CD14-positive monocyte (primary cell): ENCODE measurements at regions not wholly inside any gene's neighbourhood (a gene's known extent, or its start where the extent isn't known, plus 50 kb on each side); places are given as distances from the start of the nearest gene placed in this dataset. TPM values are rescaled to one million over a fixed set of nuclear protein-coding genes. Genes with fewer than 3 reads are reported as not detected.

Source experiments
- DNase-seq, 3 donors: peaks; one replicate each; pipeline ENCODE4 v3.0.0-alpha.2; 2011 to 2022
- H2AFZ ChIP-seq: 2 replicates; pipeline ENCODE4 v1.6.0; 2012; ENCODE audit warnings: mild to moderate bottlenecking, low read depth, low read length, inconsistent platforms; ENCODE audit not compliant: insufficient read depth, poor library complexity, severe bottlenecking
- H3K27ac ChIP-seq, 2 donors: 1 replicate in 1 of 2; 2 replicates in 1 of 2; pipeline ENCODE4 v1.5.1; 2012 to 2013; ENCODE audit warnings: low read length in 2 of 2, control low read depth in 1 of 2, inconsistent platforms in 1 of 2, low read depth in 1 of 2, mild to moderate bottlenecking in 1 of 2
- H3K27me3 ChIP-seq, 2 donors: one replicate each; pipeline versions ENCODE4 v1.6.0 to v1.6.1; 2011 to 2013; ENCODE audit warnings: low read length in 2 of 2; ENCODE audit not compliant: control insufficient read depth in 2 of 2, insufficient read depth in 2 of 2
- H3K36me3 ChIP-seq, 2 donors: replicated peaks in 1 of 2; 1 replicate in 1 of 2; 2 replicates in 1 of 2; pipeline versions ENCODE4 v1.5.1 to v1.6.1; 2012 to 2013; ENCODE audit warnings: low read length in 2 of 2, control low read depth in 1 of 2, inconsistent platforms in 1 of 2, mild to moderate bottlenecking in 1 of 2; ENCODE audit not compliant: insufficient read depth in 2 of 2, control insufficient read depth in 1 of 2
- H3K4me1 ChIP-seq, 2 donors: 1 replicate in 1 of 2; 2 replicates in 1 of 2; pipeline versions ENCODE4 v1.5.1 to v1.6.1; 2012 to 2013; ENCODE audit warnings: low read length in 2 of 2, control low read depth in 1 of 2, inconsistent platforms in 1 of 2, mild to moderate bottlenecking in 1 of 2, moderate library complexity in 1 of 2; ENCODE audit not compliant: insufficient read depth in 2 of 2, control insufficient read depth in 1 of 2
- H3K4me2 ChIP-seq: replicated peaks from 2 replicates; pipeline ENCODE3; 2012; ENCODE audit warnings: low read length, moderate library complexity, mild to moderate bottlenecking; ENCODE audit not compliant: poor library complexity, severe bottlenecking; ENCODE audit errors: extremely low read depth
- H3K4me3 ChIP-seq, 3 experiments: fragments of 200-600 bp in 1 of 3; sonication (generic) in 1 of 3; replicated peaks in 1 of 3; 1 replicate in 2 of 3; 2 replicates in 1 of 3; pipeline ENCODE4 v1.5.1; 2011 to 2013; ENCODE audit warnings: low read length in 3 of 3, mild to moderate bottlenecking in 3 of 3, control low read depth in 2 of 3, low read depth in 2 of 3, inconsistent platforms in 1 of 3, moderate library complexity in 1 of 3
- H3K79me2 ChIP-seq: 2 replicates; pipeline ENCODE4 v1.6.0; 2012; ENCODE audit warnings: mild to moderate bottlenecking, control low read depth, inconsistent platforms, low read length, moderate library complexity; ENCODE audit not compliant: insufficient read depth
- H3K9ac ChIP-seq: 2 replicates; pipeline ENCODE4 v1.6.0; 2017; ENCODE audit warnings: low read length, mild to moderate bottlenecking; ENCODE audit not compliant: insufficient read depth, poor library complexity, severe bottlenecking
- H3K9me3 ChIP-seq, 2 donors: replicated peaks in 1 of 2; 1 replicate in 1 of 2; 2 replicates in 1 of 2; pipeline versions ENCODE4 v1.5.1 to v1.6.1; 2012 to 2013; ENCODE audit warnings: low read length in 2 of 2, control low read depth in 1 of 2; ENCODE audit not compliant: control insufficient read depth in 1 of 2, insufficient read depth in 1 of 2
- H4K20me1 ChIP-seq: 2 replicates; pipeline ENCODE4 v1.6.0; 2012; ENCODE audit warnings: mild to moderate bottlenecking, low read length, control low read depth, moderate library complexity; ENCODE audit not compliant: insufficient read depth
- H3K27ac Mint-ChIP-seq, 7 donors: one replicate each; pipeline ENCODE4 v1.8.0; 2020; ENCODE audit warnings: mild to moderate bottlenecking in 7 of 7, mixed read lengths in 7 of 7, moderate library complexity in 6 of 7, inconsistent platforms in 2 of 7
- H3K27me3 Mint-ChIP-seq, 3 donors: one replicate each; pipeline ENCODE4 v1.8.0; 2021 to 2022; ENCODE audit warnings: low read depth in 3 of 3, mild to moderate bottlenecking in 3 of 3, mixed read lengths in 3 of 3, moderate library complexity in 3 of 3, inconsistent platforms in 1 of 3
- H3K36me3 Mint-ChIP-seq, 2 donors: one replicate each; pipeline ENCODE4 v1.8.0; 2020; ENCODE audit warnings: mixed read lengths in 2 of 2, inconsistent platforms in 1 of 2, mild to moderate bottlenecking in 1 of 2
- H3K4me1 Mint-ChIP-seq: one replicate; pipeline ENCODE4 v1.8.0; 2020; ENCODE audit warnings: mild to moderate bottlenecking, mixed read lengths
- H3K4me3 Mint-ChIP-seq, 2 donors: one replicate each; pipeline ENCODE4 v1.8.0; 2020; ENCODE audit warnings: mild to moderate bottlenecking in 2 of 2, mixed read lengths in 2 of 2, moderate library complexity in 1 of 2
- H3K9me3 Mint-ChIP-seq, 7 donors: one replicate each; pipeline ENCODE4 v1.8.0; 2020 to 2022; ENCODE audit warnings: mixed read lengths in 7 of 7, mild to moderate bottlenecking in 6 of 7, moderate library complexity in 6 of 7, inconsistent platforms in 2 of 7
- WGBS: methylation state at CpG from one replicate; pipeline ENCODE4 v1.1.5; 2013; ENCODE audit warnings: missing lambda C conversion rate; ENCODE audit not compliant: insufficient coverage; 5-methylcytosine and 5-hydroxymethylcytosine counted together
- intact Hi-C, 2 donors: fragments of 100-400 bp; cut with micrococcal nuclease; formaldehyde crosslinking; loops; one replicate each; pipeline versions ENCODE4 v1.15.0 to v1.15.1; 2023
- small RNA-seq: library from RNA; depleted of rRNA; stranded (forward); fragments of <200 nt; gene quantifications from one replicate; pipeline ENCODE3, GENCODE V24; 2012; ENCODE audit warnings: low read depth; ENCODE audit not compliant: insufficient read length
- TF ChIP-seq, protein P1 (sequence below): fragments of 200-600 bp; IDR thresholded peaks from one replicate; pipeline ENCODE4 v1.8.0; 2022; ENCODE audit warnings: antibody characterized with exemption, mild to moderate bottlenecking

DNA sequence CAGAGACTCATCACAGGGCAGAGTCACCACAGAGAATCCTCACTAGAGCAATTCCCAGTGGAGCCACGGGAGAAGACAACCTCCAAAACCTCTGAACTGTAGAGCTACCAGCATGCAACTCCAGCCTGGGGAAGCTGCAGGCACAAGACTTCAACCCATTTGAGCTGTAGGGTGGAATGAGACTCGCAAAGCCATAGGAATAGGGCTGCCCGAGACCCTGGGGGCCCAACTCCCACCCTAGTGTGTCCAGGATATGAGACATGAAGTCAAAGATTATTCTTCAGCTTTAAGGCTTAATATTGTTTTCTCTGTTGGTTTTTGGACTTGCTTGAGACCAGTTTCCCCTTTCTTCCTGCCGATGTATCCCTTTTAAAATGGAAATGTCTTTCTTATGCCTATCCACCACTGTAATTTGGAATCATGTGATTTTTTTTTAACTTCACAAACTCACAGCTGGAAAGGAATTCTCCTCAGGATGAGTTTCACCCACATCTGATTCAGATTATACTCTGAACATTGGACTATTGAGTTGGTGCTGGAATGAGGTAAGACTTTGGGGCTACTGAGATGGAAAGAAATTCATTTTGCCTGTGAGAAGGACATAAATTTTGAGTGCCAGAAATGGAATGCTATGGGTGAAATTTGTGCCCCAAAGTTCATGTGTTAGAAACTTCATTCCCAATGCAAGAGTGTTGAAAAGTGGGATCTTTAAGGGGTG lies 59.6 kb upstream of the ST6GALNAC5 start:
- Histone ChIP-seq H4K20me1 (no peaks in the 10 kb centered on the region), H3K4me2 (no peak overlapping the region), H3K4me3 (no peak overlapping the region), H3K9ac (no peak overlapping the region), H3K27ac (no peak overlapping the region), H3K4me1 (no peaks in the 10 kb centered on the region), H3K79me2 (no peaks in the 10 kb centered on the region), H3K9me3 (no peaks in the 10 kb centered on the region), H3K27me3 (no peaks in the 10 kb centered on the region), H3K36me3 (no peaks in the 10 kb centered on the region), H2AFZ (no peak overlapping the region)
- Mint-ChIP-seq H3K4me1 (no peaks in the 10 kb centered on the region), H3K9me3 (peaks cover 0 to 8% (median 2%) of the 10 kb centered on the region in 7 donors), H3K27ac (peak overlapping the region in 1 of 7 donors; percentile 7), H3K36me3 (no peaks in the 10 kb centered on the region), H3K4me3 (no peak overlapping the region), H3K27me3 (peaks cover 0 to under 1% (median 0%) of the 10 kb centered on the region in 3 donors)
- 60% methylated on average over 1 of the region's 4 CpGs for WGBS
- TF ChIP-seq, protein P1, sequence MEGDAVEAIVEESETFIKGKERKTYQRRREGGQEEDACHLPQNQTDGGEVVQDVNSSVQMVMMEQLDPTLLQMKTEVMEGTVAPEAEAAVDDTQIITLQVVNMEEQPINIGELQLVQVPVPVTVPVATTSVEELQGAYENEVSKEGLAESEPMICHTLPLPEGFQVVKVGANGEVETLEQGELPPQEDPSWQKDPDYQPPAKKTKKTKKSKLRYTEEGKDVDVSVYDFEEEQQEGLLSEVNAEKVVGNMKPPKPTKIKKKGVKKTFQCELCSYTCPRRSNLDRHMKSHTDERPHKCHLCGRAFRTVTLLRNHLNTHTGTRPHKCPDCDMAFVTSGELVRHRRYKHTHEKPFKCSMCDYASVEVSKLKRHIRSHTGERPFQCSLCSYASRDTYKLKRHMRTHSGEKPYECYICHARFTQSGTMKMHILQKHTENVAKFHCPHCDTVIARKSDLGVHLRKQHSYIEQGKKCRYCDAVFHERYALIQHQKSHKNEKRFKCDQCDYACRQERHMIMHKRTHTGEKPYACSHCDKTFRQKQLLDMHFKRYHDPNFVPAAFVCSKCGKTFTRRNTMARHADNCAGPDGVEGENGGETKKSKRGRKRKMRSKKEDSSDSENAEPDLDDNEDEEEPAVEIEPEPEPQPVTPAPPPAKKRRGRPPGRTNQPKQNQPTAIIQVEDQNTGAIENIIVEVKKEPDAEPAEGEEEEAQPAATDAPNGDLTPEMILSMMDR = no peak
- DNase-seq = no peak
- intact Hi-C loops = no loop called here

Small RNA genes in the stretch of these regions (small RNA-seq; reads per million reads assigned to genes)
- not detected for gene RNU6-161P
